OCI-LY1 (cell line): ENCODE measurements at regions not wholly inside any gene's neighbourhood (a gene's known extent, or its start where the extent isn't known, plus 50 kb on each side); places are given as distances from the start of the nearest gene placed in this dataset.

ENCODE experiments used
- CTCF ChIP-seq: fragments of 200-600 bp; sonication (generic), shearing (Covaris generic); IDR thresholded peaks from 2 replicates; pipeline ENCODE4 v1.5.1; 2017; ENCODE audit warnings: mild to moderate bottlenecking, antibody characterized with exemption, low read length, moderate library complexity, mixed read lengths
- EZH2 ChIP-seq: fragments of 200-600 bp; sonication (generic), shearing (Covaris generic); IDR thresholded peaks from 2 replicates; pipeline ENCODE4 v1.8.0; 2017; ENCODE audit warnings: borderline replicate concordance, mixed run types, mild to moderate bottlenecking, antibody characterized with exemption, low read length, moderate library complexity, mixed read lengths

- TF ChIP-seq CTCF (no peak), EZH2 (no peak)
Measured at GRCh38 chr16:59170099-59170712, 436.1 kb upstream of the GOT2 start.
